Dendritic cell treated with granulocyte-macrophage colony-stimulating factor and Interleukin-4, amounts not matched to agents 40 ng/mL and 50 ng/mL, for 4 days (primary cell): ENCODE measurements at regions not wholly inside any gene's neighbourhood (a gene's known extent, or its start where the extent isn't known, plus 50 kb on each side); places are given as distances from the start of the nearest gene placed in this dataset.

Experiments used
- H3K27ac Mint-ChIP-seq: one replicate; pipeline ENCODE4 v1.8.0; 2022; ENCODE audit warnings: mild to moderate bottlenecking, mixed read lengths
- H3K27me3 Mint-ChIP-seq: one replicate; pipeline ENCODE4 v1.8.0; 2022; ENCODE audit warnings: mild to moderate bottlenecking, mixed read lengths
- H3K36me3 Mint-ChIP-seq: one replicate; pipeline ENCODE4 v1.8.0; 2022; ENCODE audit warnings: low read depth, mixed read lengths
- H3K4me1 Mint-ChIP-seq: one replicate; pipeline ENCODE4 v1.8.0; 2022; ENCODE audit warnings: low read depth, mixed read lengths
- H3K4me3 Mint-ChIP-seq: one replicate; pipeline ENCODE4 v1.8.0; 2022; ENCODE audit warnings: mild to moderate bottlenecking, moderate library complexity, mixed read lengths
- H3K9me3 Mint-ChIP-seq: one replicate; pipeline ENCODE4 v1.8.0; 2022; ENCODE audit warnings: mixed read lengths
- intact Hi-C: fragments of 100-400 bp; cut with micrococcal nuclease; formaldehyde crosslinking; loops from one replicate; pipeline ENCODE4 v1.15.0; 2022

GRCh38 chr18:14905350-14905749 is 157.4 kb downstream of the ANKRD30B start:
- Mint-ChIP-seq H3K4me1 (no peaks in the 10 kb centered on the region), H3K36me3 (no peaks in the 10 kb centered on the region), H3K27ac (no peak overlapping the region), H3K4me3 (no peak overlapping the region), H3K27me3 (no peaks in the 10 kb centered on the region), H3K9me3 (peaks cover 34% of the 10 kb centered on the region)
- intact Hi-C loops, result no loop called here

GRCh38 chr18:14905979-14906378 is 158.0 kb downstream of the ANKRD30B start:
- no peaks in the 10 kb centered on the region for H3K36me3 Mint-ChIP-seq
- H3K27ac Mint-ChIP-seq, result no peak overlapping the region
- no peaks in the 10 kb centered on the region for H3K27me3 Mint-ChIP-seq
- no peaks in the 10 kb centered on the region for H3K4me1 Mint-ChIP-seq
- H3K4me3 Mint-ChIP-seq, result no peak overlapping the region
- H3K9me3 Mint-ChIP-seq, result peaks cover 34% of the 10 kb centered on the region
- intact Hi-C loops, result no loop called here

GRCh38 chr18:14907420-14907819 is 159.4 kb downstream of the ANKRD30B start:
- no peaks in the 10 kb centered on the region for H3K36me3 Mint-ChIP-seq
- H3K4me3 Mint-ChIP-seq, result no peak overlapping the region
- intact Hi-C loops, result no loop called here
- H3K4me1 Mint-ChIP-seq, result no peaks in the 10 kb centered on the region
- H3K27me3 Mint-ChIP-seq, result no peaks in the 10 kb centered on the region
- peaks cover 31% of the 10 kb centered on the region for H3K9me3 Mint-ChIP-seq
- H3K27ac Mint-ChIP-seq, result no peak overlapping the region

- Mint-ChIP-seq H3K4me1 (no peaks in the 10 kb centered on the region), H3K27ac (no peak overlapping the region), H3K4me3 (no peak overlapping the region), H3K36me3 (no peaks in the 10 kb centered on the region), H3K9me3 (peaks cover 20% of the 10 kb centered on the region), H3K27me3 (no peaks in the 10 kb centered on the region)
- intact Hi-C loops, result no loop called here
Measured at GRCh38 chr18:14908541-14908940, 160.6 kb downstream of the ANKRD30B start.

- Mint-ChIP-seq H3K9me3 (peaks cover 35% of the 10 kb centered on the region), H3K36me3 (no peaks in the 10 kb centered on the region), H3K27ac (no peak overlapping the region), H3K27me3 (no peaks in the 10 kb centered on the region), H3K4me3 (no peak overlapping the region), H3K4me1 (no peaks in the 10 kb centered on the region)
- intact Hi-C loops, result no loop called here
Measured at GRCh38 chr18:14912967-14913366, 165.0 kb downstream of the ANKRD30B start.

GRCh38 chr18:14914121-14914520 is 166.1 kb downstream of the ANKRD30B start:
- Mint-ChIP-seq H3K9me3 (peaks cover 23% of the 10 kb centered on the region), H3K36me3 (no peaks in the 10 kb centered on the region), H3K27ac (no peak overlapping the region), H3K4me1 (no peaks in the 10 kb centered on the region), H3K4me3 (no peak overlapping the region), H3K27me3 (no peaks in the 10 kb centered on the region)
- intact Hi-C loops, result no loop called here

- no peaks in the 10 kb centered on the region for H3K36me3 Mint-ChIP-seq
- H3K9me3 Mint-ChIP-seq, result peaks cover 22% of the 10 kb centered on the region
- no peaks in the 10 kb centered on the region for H3K27me3 Mint-ChIP-seq
- H3K4me1 Mint-ChIP-seq, result no peaks in the 10 kb centered on the region
- H3K27ac Mint-ChIP-seq, result no peak overlapping the region
- intact Hi-C loops, result no loop called here
- H3K4me3 Mint-ChIP-seq, result no peak overlapping the region
Measured at GRCh38 chr18:14914771-14915170, 166.8 kb downstream of the ANKRD30B start.

GRCh38 chr18:14916181-14916580 is 168.2 kb downstream of the ANKRD30B start:
- Mint-ChIP-seq H3K9me3 (peaks cover 30% of the 10 kb centered on the region), H3K27me3 (no peaks in the 10 kb centered on the region), H3K4me3 (no peak overlapping the region), H3K27ac (no peak overlapping the region), H3K4me1 (no peaks in the 10 kb centered on the region), H3K36me3 (no peaks in the 10 kb centered on the region)
- intact Hi-C loops, result no loop called here

- no peaks in the 10 kb centered on the region for H3K4me1 Mint-ChIP-seq
- no peak overlapping the region for H3K4me3 Mint-ChIP-seq
- no peaks in the 10 kb centered on the region for H3K36me3 Mint-ChIP-seq
- intact Hi-C loops, result no loop called here
- H3K27me3 Mint-ChIP-seq, result no peaks in the 10 kb centered on the region
- H3K27ac Mint-ChIP-seq, result no peak overlapping the region
- peaks cover 37% of the 10 kb centered on the region for H3K9me3 Mint-ChIP-seq
Measured at GRCh38 chr18:14916851-14917250, 168.9 kb downstream of the ANKRD30B start.

GRCh38 chr18:14917311-14917710 is 169.3 kb downstream of the ANKRD30B start:
- Mint-ChIP-seq H3K27me3 (no peaks in the 10 kb centered on the region), H3K27ac (no peak overlapping the region), H3K36me3 (no peaks in the 10 kb centered on the region), H3K4me3 (no peak overlapping the region), H3K4me1 (no peaks in the 10 kb centered on the region), H3K9me3 (peaks cover 40% of the 10 kb centered on the region)
- intact Hi-C loops, result no loop called here

GRCh38 chr18:14919666-14920065 is 171.7 kb downstream of the ANKRD30B start:
- intact Hi-C loops, result no loop called here
- Mint-ChIP-seq H3K27me3 (no peaks in the 10 kb centered on the region), H3K9me3 (peaks cover 33% of the 10 kb centered on the region), H3K4me3 (no peak overlapping the region), H3K27ac (no peak overlapping the region), H3K4me1 (no peaks in the 10 kb centered on the region), H3K36me3 (no peaks in the 10 kb centered on the region)

- intact Hi-C loops, result no loop called here
- no peaks in the 10 kb centered on the region for H3K36me3 Mint-ChIP-seq
- H3K27me3 Mint-ChIP-seq, result no peaks in the 10 kb centered on the region
- H3K4me1 Mint-ChIP-seq, result no peaks in the 10 kb centered on the region
- peaks cover 28% of the 10 kb centered on the region for H3K9me3 Mint-ChIP-seq
- no peak overlapping the region for H3K4me3 Mint-ChIP-seq
- H3K27ac Mint-ChIP-seq, result no peak overlapping the region
Measured at GRCh38 chr18:14921031-14921430, 173.1 kb downstream of the ANKRD30B start.

GRCh38 chr18:14921547-14921946 is 173.6 kb downstream of the ANKRD30B start:
- Mint-ChIP-seq H3K27me3 (no peaks in the 10 kb centered on the region), H3K4me3 (no peak overlapping the region), H3K36me3 (no peaks in the 10 kb centered on the region), H3K4me1 (no peaks in the 10 kb centered on the region), H3K9me3 (peaks cover 28% of the 10 kb centered on the region), H3K27ac (no peak overlapping the region)
- intact Hi-C loops, result no loop called here

GRCh38 chr18:14922031-14922430 is 174.1 kb downstream of the ANKRD30B start:
- Mint-ChIP-seq H3K36me3 (no peaks in the 10 kb centered on the region), H3K27me3 (no peaks in the 10 kb centered on the region), H3K27ac (no peak overlapping the region), H3K9me3 (peaks cover 24% of the 10 kb centered on the region), H3K4me1 (no peaks in the 10 kb centered on the region), H3K4me3 (no peak overlapping the region)
- intact Hi-C loops, result no loop called here

- Mint-ChIP-seq H3K27ac (no peak overlapping the region), H3K9me3 (peaks cover 18% of the 10 kb centered on the region), H3K4me1 (no peaks in the 10 kb centered on the region), H3K36me3 (no peaks in the 10 kb centered on the region), H3K4me3 (no peak overlapping the region), H3K27me3 (no peaks in the 10 kb centered on the region)
- intact Hi-C loops, result no loop called here
Measured at GRCh38 chr18:14922965-14923565, 175.1 kb downstream of the ANKRD30B start.
